HG02973 (cell line): ENCODE measurements at regions not wholly inside any gene's neighbourhood (a gene's known extent, or its start where the extent isn't known, plus 50 kb on each side); places are given as distances from the start of the nearest gene placed in this dataset.

Experiments
- ATAC-seq: cut with Tn5 transposase; IDR thresholded peaks from one replicate; pipeline ENCODE4 v1.9.1; 2021; ENCODE audit warnings: moderate library complexity; ENCODE audit not compliant: unreplicated experiment

- ATAC-seq: no peak
These were observed 652.5 kb downstream of the KCNJ3 start for GRCh38 chr2:155350783-155351580.

- ATAC-seq: no peak
These were observed 633.5 kb downstream of the KCNJ3 start for GRCh38 chr2:155332016-155332415.

GRCh38 chr2:155320236-155320635, 621.7 kb downstream of the KCNJ3 start:
- ATAC-seq: no peak

GRCh38 chr2:155318710-155319109, 620.2 kb downstream of the KCNJ3 start:
- no peak for ATAC-seq

GRCh38 chr2:155315768-155316167, 617.3 kb downstream of the KCNJ3 start:
- no peak for ATAC-seq

- ATAC-seq: no peak
These were observed 612.1 kb downstream of the KCNJ3 start for GRCh38 chr2:155310589-155310988.

GRCh38 chr2:155309483-155309882, 611.0 kb downstream of the KCNJ3 start:
- no peak for ATAC-seq

GRCh38 chr2:155308367-155309009, 610.0 kb downstream of the KCNJ3 start:
- peak; percentile 44 for ATAC-seq

- no peak for ATAC-seq
These were observed 602.7 kb downstream of the KCNJ3 start for GRCh38 chr2:155301221-155301620.

- no peak for ATAC-seq
These were observed 599.5 kb downstream of the KCNJ3 start for GRCh38 chr2:155298001-155298400.

- no peak for ATAC-seq
These were observed 595.9 kb downstream of the KCNJ3 start for GRCh38 chr2:155294358-155294757.

GRCh38 chr2:155281907-155282306, 583.4 kb downstream of the KCNJ3 start:
- ATAC-seq: no peak

GRCh38 chr2:155273323-155273722, 574.8 kb downstream of the KCNJ3 start:
- ATAC-seq: no peak

GRCh38 chr2:155266583-155266982, 568.1 kb downstream of the KCNJ3 start:
- no peak for ATAC-seq

- no peak for ATAC-seq
These were observed 567.6 kb downstream of the KCNJ3 start for GRCh38 chr2:155266109-155266508.

- no peak for ATAC-seq
These were observed 558.3 kb downstream of the KCNJ3 start for GRCh38 chr2:155256803-155257202.

- ATAC-seq: peak; percentile 76
These were observed 552.3 kb downstream of the KCNJ3 start for GRCh38 chr2:155250800-155251199.

- ATAC-seq: no peak
These were observed 541.7 kb downstream of the KCNJ3 start for GRCh38 chr2:155240176-155240575.

- no peak for ATAC-seq
These were observed 537.2 kb downstream of the KCNJ3 start for GRCh38 chr2:155235710-155236109.

GRCh38 chr2:155223781-155224406, 525.4 kb downstream of the KCNJ3 start:
- no peak for ATAC-seq

- ATAC-seq: peak; percentile 56
These were observed 520.5 kb downstream of the KCNJ3 start for GRCh38 chr2:155218945-155219344.
